CD14-positive monocyte (primary cell): ENCODE measurements at regions not wholly inside any gene's neighbourhood (a gene's known extent, or its start where the extent isn't known, plus 50 kb on each side); places are given as distances from the start of the nearest gene placed in this dataset.

ENCODE experiments used
- DNase-seq, 3 donors: peaks; one replicate each; pipeline ENCODE4 v3.0.0-alpha.2; 2011 to 2022
- H2AFZ ChIP-seq: 2 replicates; pipeline ENCODE4 v1.6.0; 2012; ENCODE audit warnings: mild to moderate bottlenecking, low read depth, low read length, inconsistent platforms; ENCODE audit not compliant: insufficient read depth, poor library complexity, severe bottlenecking
- H3K27ac ChIP-seq, 2 donors: 1 replicate in 1 of 2; 2 replicates in 1 of 2; pipeline ENCODE4 v1.5.1; 2012 to 2013; ENCODE audit warnings: low read length in 2 of 2, control low read depth in 1 of 2, inconsistent platforms in 1 of 2, low read depth in 1 of 2, mild to moderate bottlenecking in 1 of 2
- H3K27me3 ChIP-seq, 2 donors: one replicate each; pipeline versions ENCODE4 v1.6.0 to v1.6.1; 2011 to 2013; ENCODE audit warnings: low read length in 2 of 2; ENCODE audit not compliant: control insufficient read depth in 2 of 2, insufficient read depth in 2 of 2
- H3K36me3 ChIP-seq, 2 donors: replicated peaks in 1 of 2; 1 replicate in 1 of 2; 2 replicates in 1 of 2; pipeline versions ENCODE4 v1.5.1 to v1.6.1; 2012 to 2013; ENCODE audit warnings: low read length in 2 of 2, control low read depth in 1 of 2, inconsistent platforms in 1 of 2, mild to moderate bottlenecking in 1 of 2; ENCODE audit not compliant: insufficient read depth in 2 of 2, control insufficient read depth in 1 of 2
- H3K4me1 ChIP-seq, 2 donors: 1 replicate in 1 of 2; 2 replicates in 1 of 2; pipeline versions ENCODE4 v1.5.1 to v1.6.1; 2012 to 2013; ENCODE audit warnings: low read length in 2 of 2, control low read depth in 1 of 2, inconsistent platforms in 1 of 2, mild to moderate bottlenecking in 1 of 2, moderate library complexity in 1 of 2; ENCODE audit not compliant: insufficient read depth in 2 of 2, control insufficient read depth in 1 of 2
- H3K4me2 ChIP-seq: replicated peaks from 2 replicates; pipeline ENCODE3; 2012; ENCODE audit warnings: low read length, moderate library complexity, mild to moderate bottlenecking; ENCODE audit not compliant: poor library complexity, severe bottlenecking; ENCODE audit errors: extremely low read depth
- H3K4me3 ChIP-seq, 3 experiments: fragments of 200-600 bp in 1 of 3; sonication (generic) in 1 of 3; replicated peaks in 1 of 3; 1 replicate in 2 of 3; 2 replicates in 1 of 3; pipeline ENCODE4 v1.5.1; 2011 to 2013; ENCODE audit warnings: low read length in 3 of 3, mild to moderate bottlenecking in 3 of 3, control low read depth in 2 of 3, low read depth in 2 of 3, inconsistent platforms in 1 of 3, moderate library complexity in 1 of 3
- H3K79me2 ChIP-seq: 2 replicates; pipeline ENCODE4 v1.6.0; 2012; ENCODE audit warnings: mild to moderate bottlenecking, control low read depth, inconsistent platforms, low read length, moderate library complexity; ENCODE audit not compliant: insufficient read depth
- H3K9ac ChIP-seq: 2 replicates; pipeline ENCODE4 v1.6.0; 2017; ENCODE audit warnings: low read length, mild to moderate bottlenecking; ENCODE audit not compliant: insufficient read depth, poor library complexity, severe bottlenecking
- H3K9me3 ChIP-seq, 2 donors: replicated peaks in 1 of 2; 1 replicate in 1 of 2; 2 replicates in 1 of 2; pipeline versions ENCODE4 v1.5.1 to v1.6.1; 2012 to 2013; ENCODE audit warnings: low read length in 2 of 2, control low read depth in 1 of 2; ENCODE audit not compliant: control insufficient read depth in 1 of 2, insufficient read depth in 1 of 2
- H4K20me1 ChIP-seq: 2 replicates; pipeline ENCODE4 v1.6.0; 2012; ENCODE audit warnings: mild to moderate bottlenecking, low read length, control low read depth, moderate library complexity; ENCODE audit not compliant: insufficient read depth
- H3K27ac Mint-ChIP-seq, 7 donors: one replicate each; pipeline ENCODE4 v1.8.0; 2020; ENCODE audit warnings: mild to moderate bottlenecking in 7 of 7, mixed read lengths in 7 of 7, moderate library complexity in 6 of 7, inconsistent platforms in 2 of 7
- H3K27me3 Mint-ChIP-seq, 3 donors: one replicate each; pipeline ENCODE4 v1.8.0; 2021 to 2022; ENCODE audit warnings: low read depth in 3 of 3, mild to moderate bottlenecking in 3 of 3, mixed read lengths in 3 of 3, moderate library complexity in 3 of 3, inconsistent platforms in 1 of 3
- H3K36me3 Mint-ChIP-seq, 2 donors: one replicate each; pipeline ENCODE4 v1.8.0; 2020; ENCODE audit warnings: mixed read lengths in 2 of 2, inconsistent platforms in 1 of 2, mild to moderate bottlenecking in 1 of 2
- H3K4me1 Mint-ChIP-seq: one replicate; pipeline ENCODE4 v1.8.0; 2020; ENCODE audit warnings: mild to moderate bottlenecking, mixed read lengths
- H3K4me3 Mint-ChIP-seq, 2 donors: one replicate each; pipeline ENCODE4 v1.8.0; 2020; ENCODE audit warnings: mild to moderate bottlenecking in 2 of 2, mixed read lengths in 2 of 2, moderate library complexity in 1 of 2
- H3K9me3 Mint-ChIP-seq, 7 donors: one replicate each; pipeline ENCODE4 v1.8.0; 2020 to 2022; ENCODE audit warnings: mixed read lengths in 7 of 7, mild to moderate bottlenecking in 6 of 7, moderate library complexity in 6 of 7, inconsistent platforms in 2 of 7
- CTCF ChIP-seq: fragments of 200-600 bp; IDR thresholded peaks from one replicate; pipeline ENCODE4 v1.8.0; 2022; ENCODE audit warnings: antibody characterized with exemption, mild to moderate bottlenecking
- WGBS: methylation state at CpG from one replicate; pipeline ENCODE4 v1.1.5; 2013; ENCODE audit warnings: missing lambda C conversion rate; ENCODE audit not compliant: insufficient coverage; 5-methylcytosine and 5-hydroxymethylcytosine counted together
- intact Hi-C, 2 donors: fragments of 100-400 bp; cut with micrococcal nuclease; formaldehyde crosslinking; loops; one replicate each; pipeline versions ENCODE4 v1.15.0 to v1.15.1; 2023

- Mint-ChIP-seq H3K4me3 (no peak overlapping the region), H3K36me3 (no peaks in the 10 kb centered on the region), H3K4me1 (no peaks in the 10 kb centered on the region), H3K27ac (no peak overlapping the region), H3K9me3 (peaks cover 0 to 3% (median 0%) of the 10 kb centered on the region in 7 donors), H3K27me3 (no peaks in the 10 kb centered on the region)
- peaks cover 0 to 5% of the 10 kb centered on the region in 2 donors for H3K9me3 ChIP-seq
- WGBS, result no CpG with 5 or more reads among the region's 1 CpG
- H3K36me3 ChIP-seq, result no peaks in the 10 kb centered on the region
- H3K9ac ChIP-seq, result no peak overlapping the region
- no peaks in the 10 kb centered on the region for H3K4me1 ChIP-seq
- no peak overlapping the region for H3K27ac ChIP-seq
- H2AFZ ChIP-seq, result no peak overlapping the region
- H3K27me3 ChIP-seq, result no peaks in the 10 kb centered on the region
- no peaks in the 10 kb centered on the region for H4K20me1 ChIP-seq
- H3K79me2 ChIP-seq, result no peaks in the 10 kb centered on the region
- H3K4me3 ChIP-seq, result no peak overlapping the region
- TF ChIP-seq CTCF, result no peak
- no peak for DNase-seq
- intact Hi-C loops, result no loop called here
- H3K4me2 ChIP-seq, result no peak overlapping the region
These were observed 370.0 kb upstream of the CTNND2 start for GRCh38 chr5:12274236-12274635.

GRCh38 chr5:12272389-12272788 lies 368.1 kb upstream of the CTNND2 start:
- Histone ChIP-seq H3K9me3 (peaks cover 0 to 1% of the 10 kb centered on the region in 2 donors), H3K4me2 (no peak overlapping the region), H3K27ac (no peak overlapping the region), H3K36me3 (no peaks in the 10 kb centered on the region), H4K20me1 (no peaks in the 10 kb centered on the region), H3K4me1 (no peaks in the 10 kb centered on the region), H3K4me3 (no peak overlapping the region), H3K27me3 (no peaks in the 10 kb centered on the region), H3K9ac (no peak overlapping the region), H2AFZ (no peak overlapping the region), H3K79me2 (no peaks in the 10 kb centered on the region)
- Mint-ChIP-seq H3K4me1 (no peaks in the 10 kb centered on the region), H3K9me3 (peaks cover 0 to 3% (median 0%) of the 10 kb centered on the region in 7 donors), H3K4me3 (no peak overlapping the region), H3K27me3 (no peaks in the 10 kb centered on the region), H3K36me3 (no peaks in the 10 kb centered on the region), H3K27ac (no peak overlapping the region)
- TF ChIP-seq CTCF, result no peak
- intact Hi-C loops, result no loop called here
- no peak for DNase-seq
- 80% methylated on average over 1 of the region's 5 CpGs for WGBS
